ENCODE measurements at regions not wholly inside any gene's neighbourhood (a gene's known extent, or its start where the extent isn't known, plus 50 kb on each side); places are given as distances from the start of the nearest gene placed in this dataset.

- H3K4me3 ChIP-seq (ENCODE audit: low read length) = no peak overlapping the region
- no peak for TF ChIP-seq CTCF (IDR thresholded peaks at IDR 0.05; ENCODE audit: insufficient read depth, low read depth, low read length, missing control alignments)
- DNase-seq (ENCODE audit: low read depth) = no peak
Observed at GRCh38 chr10:23988006-23988405, 220.9 kb upstream of the KIAA1217 start.

- no peak overlapping the region for H3K4me3 ChIP-seq (ENCODE audit: low read length)
- DNase-seq (ENCODE audit: low read depth) = peak; percentile 67
- peak; percentile 97 for TF ChIP-seq CTCF (IDR thresholded peaks at IDR 0.05; ENCODE audit: insufficient read depth, low read depth, low read length, missing control alignments)
Observed at GRCh38 chr10:23994459-23995046, 214.4 kb upstream of the KIAA1217 start.

- no peak overlapping the region for H3K4me3 ChIP-seq (ENCODE audit: low read length)
- TF ChIP-seq CTCF (IDR thresholded peaks at IDR 0.05; ENCODE audit: insufficient read depth, low read depth, low read length, missing control alignments) = no peak
- DNase-seq (ENCODE audit: low read depth) = no peak
Observed at GRCh38 chr10:23999445-23999844, 209.5 kb upstream of the KIAA1217 start.

GRCh38 chr10:24000271-24000813 lies 208.6 kb upstream of the KIAA1217 start:
- peak; percentile 59 for DNase-seq (ENCODE audit: low read depth)
- no peak overlapping the region for H3K4me3 ChIP-seq (ENCODE audit: low read length)
- TF ChIP-seq CTCF (IDR thresholded peaks at IDR 0.05; ENCODE audit: insufficient read depth, low read depth, low read length, missing control alignments) = no peak

GRCh38 chr10:24006741-24007140 lies 202.2 kb upstream of the KIAA1217 start:
- DNase-seq (ENCODE audit: low read depth) = no peak
- TF ChIP-seq CTCF (IDR thresholded peaks at IDR 0.05; ENCODE audit: insufficient read depth, low read depth, low read length, missing control alignments) = no peak
- H3K4me3 ChIP-seq (ENCODE audit: low read length) = no peak overlapping the region

- TF ChIP-seq CTCF (IDR thresholded peaks at IDR 0.05; ENCODE audit: insufficient read depth, low read depth, low read length, missing control alignments) = no peak
- no peak overlapping the region for H3K4me3 ChIP-seq (ENCODE audit: low read length)
- no peak for DNase-seq (ENCODE audit: low read depth)
Observed at GRCh38 chr10:24007359-24007758, 201.6 kb upstream of the KIAA1217 start.

All from epithelial cell of esophagus (primary cell).